Uterus (tissue), 3 donors: ENCODE measurements at regions not wholly inside any gene's neighbourhood (a gene's known extent, or its start where the extent isn't known, plus 50 kb on each side); places are given as distances from the start of the nearest gene placed in this dataset.
"Not testable (repeated sequence)": the region's sequence is repeated elsewhere in the genome, so short reads cannot be mapped to it uniquely, and the experiment has no call there.

Experiments
- DNase-seq, 2 donors: peaks; one replicate each; pipeline ENCODE4 v3.0.0-alpha.2; 2019 to 2020
- H3K27ac ChIP-seq, 2 donors: fragments of 200-600 bp; sonication (generic); 1 replicate in 1 of 2; 2 replicates in 1 of 2; pipeline ENCODE4 v1.5.1; 2016 to 2018
- H3K27me3 ChIP-seq, 2 donors: fragments of 200-600 bp; sonication (generic); one replicate each; pipeline ENCODE4 v1.5.1; 2018 to 2019; ENCODE audit warnings: control low read depth in 1 of 2
- H3K36me3 ChIP-seq, 2 donors: fragments of 200-600 bp; sonication (generic); one replicate each; pipeline ENCODE4 v1.5.1; 2019; ENCODE audit warnings: control low read depth in 1 of 2
- H3K4me1 ChIP-seq, 2 donors: fragments of 200-600 bp; sonication (generic); one replicate each; pipeline ENCODE4 v1.5.1; 2018 to 2019; ENCODE audit warnings: control low read depth in 1 of 2
- H3K4me3 ChIP-seq, 2 donors: fragments of 200-600 bp; sonication (generic); 1 replicate in 1 of 2; 2 replicates in 1 of 2; pipeline ENCODE4 v1.5.1; 2018 to 2019; ENCODE audit warnings: mild to moderate bottlenecking in 1 of 2
- H3K9me3 ChIP-seq, 2 donors: fragments of 200-600 bp; sonication (generic); one replicate each; pipeline ENCODE4 v1.5.1; 2019; ENCODE audit warnings: control low read depth in 1 of 2
- POLR2A ChIP-seq, 2 donors: fragments of 450-650 bp; IDR thresholded peaks; one replicate each; pipeline ENCODE4 v1.6.1; 2016; ENCODE audit warnings: antibody characterized with exemption in 2 of 2, mild to moderate bottlenecking in 1 of 2, moderate library complexity in 1 of 2
- intact Hi-C: fragments of 100-400 bp; cut with DNase I; formaldehyde crosslinking; loops from one replicate; pipeline ENCODE4 v1.15.1; 2023; ENCODE audit warnings: low total_unique reads
- TF ChIP-seq, protein P1 (sequence below), 4 experiments: fragments of 200-600 bp in 2 of 4; fragments of 450-650 bp in 2 of 4; sonication (generic) in 2 of 4; IDR thresholded peaks; one replicate each; pipeline ENCODE4 v1.5.1; 2016 to 2019; ENCODE audit warnings: antibody characterized with exemption in 4 of 4, mild to moderate bottlenecking in 2 of 4, moderate library complexity in 1 of 4
- donor health status: DM: yes; HTN: yes; CAD: no.

DNA sequence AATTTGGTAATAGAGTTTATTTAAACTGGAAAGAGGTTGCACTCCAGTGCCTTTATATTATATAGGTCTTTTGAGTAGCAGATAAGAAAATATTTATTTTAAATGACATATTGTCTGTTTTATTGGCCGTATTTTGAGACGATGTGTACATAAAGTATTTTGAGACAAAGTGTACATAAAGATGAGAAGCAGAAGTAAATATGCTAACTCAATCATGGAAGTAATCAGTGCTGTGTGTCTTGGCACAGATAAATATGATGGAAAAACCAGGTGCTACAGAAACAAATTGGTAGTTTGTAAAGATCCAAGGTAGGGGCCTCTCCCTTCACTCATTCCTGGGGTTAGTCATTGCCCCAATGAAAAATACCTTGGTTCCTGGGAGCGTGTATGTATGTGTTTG, 382.9 kb downstream of the DSEL start:
- no peak overlapping the region for H3K27ac ChIP-seq
- no peak for DNase-seq
- intact Hi-C loops, result no loop called here
- H3K4me3 ChIP-seq, result no peak overlapping the region
- H3K4me1 ChIP-seq, result no peaks in the 10 kb centered on the region
- no peaks in the 10 kb centered on the region for H3K27me3 ChIP-seq
- H3K9me3 ChIP-seq, result no peaks in the 10 kb centered on the region
- H3K36me3 ChIP-seq, result no peaks in the 10 kb centered on the region
- no peak for TF ChIP-seq POLR2A (IDR thresholded peaks at IDR 0.05)
- TF ChIP-seq, protein P1, sequence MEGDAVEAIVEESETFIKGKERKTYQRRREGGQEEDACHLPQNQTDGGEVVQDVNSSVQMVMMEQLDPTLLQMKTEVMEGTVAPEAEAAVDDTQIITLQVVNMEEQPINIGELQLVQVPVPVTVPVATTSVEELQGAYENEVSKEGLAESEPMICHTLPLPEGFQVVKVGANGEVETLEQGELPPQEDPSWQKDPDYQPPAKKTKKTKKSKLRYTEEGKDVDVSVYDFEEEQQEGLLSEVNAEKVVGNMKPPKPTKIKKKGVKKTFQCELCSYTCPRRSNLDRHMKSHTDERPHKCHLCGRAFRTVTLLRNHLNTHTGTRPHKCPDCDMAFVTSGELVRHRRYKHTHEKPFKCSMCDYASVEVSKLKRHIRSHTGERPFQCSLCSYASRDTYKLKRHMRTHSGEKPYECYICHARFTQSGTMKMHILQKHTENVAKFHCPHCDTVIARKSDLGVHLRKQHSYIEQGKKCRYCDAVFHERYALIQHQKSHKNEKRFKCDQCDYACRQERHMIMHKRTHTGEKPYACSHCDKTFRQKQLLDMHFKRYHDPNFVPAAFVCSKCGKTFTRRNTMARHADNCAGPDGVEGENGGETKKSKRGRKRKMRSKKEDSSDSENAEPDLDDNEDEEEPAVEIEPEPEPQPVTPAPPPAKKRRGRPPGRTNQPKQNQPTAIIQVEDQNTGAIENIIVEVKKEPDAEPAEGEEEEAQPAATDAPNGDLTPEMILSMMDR (IDR thresholded peaks at IDR 0.05), result no peak

DNA sequence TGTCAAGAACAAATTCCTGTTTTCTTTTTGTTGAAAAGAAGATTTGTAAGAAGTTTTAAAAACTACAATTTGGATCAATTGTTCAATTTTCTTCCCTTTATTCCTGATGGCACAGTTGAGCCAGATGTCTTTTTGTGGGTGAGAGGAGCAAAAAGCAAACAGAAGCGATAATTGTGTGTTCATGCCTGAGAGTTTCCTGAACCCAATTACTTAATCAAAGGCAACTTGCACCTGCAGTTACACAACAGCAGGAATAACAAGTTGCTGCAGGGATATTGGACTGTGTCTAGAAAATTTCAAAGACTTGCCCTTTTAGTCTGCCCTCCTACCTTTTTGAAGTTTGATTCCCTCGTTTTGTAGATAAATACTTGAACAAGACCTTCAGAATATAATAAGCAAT, 383.6 kb downstream of the DSEL start:
- Histone ChIP-seq H3K27me3 (no peaks in the 10 kb centered on the region), H3K9me3 (no peaks in the 10 kb centered on the region), H3K27ac (no peak overlapping the region), H3K4me1 (no peaks in the 10 kb centered on the region), H3K4me3 (no peak overlapping the region), H3K36me3 (no peaks in the 10 kb centered on the region)
- TF ChIP-seq, protein P1 (IDR thresholded peaks at IDR 0.05), result no peak
- TF ChIP-seq POLR2A (IDR thresholded peaks at IDR 0.05), result no peak
- intact Hi-C loops, result no loop called here
- DNase-seq, result no peak

DNA sequence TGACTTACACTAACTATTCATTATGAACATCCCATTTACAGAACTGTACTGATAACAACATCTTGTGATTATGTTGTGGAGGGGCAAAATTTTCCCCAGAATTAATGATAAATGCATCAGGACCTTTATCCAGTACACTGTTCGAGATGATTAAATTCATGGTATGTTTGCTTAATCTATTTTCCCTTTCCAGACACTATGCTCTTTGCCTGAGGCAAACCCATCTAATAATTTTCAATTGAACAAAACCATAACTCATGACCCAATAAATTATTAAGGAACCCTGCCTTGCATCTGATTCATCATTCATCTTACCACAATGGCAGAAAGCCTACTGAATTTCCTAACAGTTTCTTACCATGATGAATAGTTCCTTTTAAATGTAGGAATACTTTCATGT, 385.0 kb downstream of the DSEL start:
- no peak for DNase-seq
- TF ChIP-seq, protein P1 (IDR thresholded peaks at IDR 0.05), result no peak
- no peak for TF ChIP-seq POLR2A (IDR thresholded peaks at IDR 0.05)
- Histone ChIP-seq H3K9me3 (no peaks in the 10 kb centered on the region), H3K4me1 (no peaks in the 10 kb centered on the region), H3K27me3 (no peaks in the 10 kb centered on the region), H3K36me3 (no peaks in the 10 kb centered on the region), H3K4me3 (no peak overlapping the region), H3K27ac (no peak overlapping the region)
- intact Hi-C loops, result no loop called here

DNA sequence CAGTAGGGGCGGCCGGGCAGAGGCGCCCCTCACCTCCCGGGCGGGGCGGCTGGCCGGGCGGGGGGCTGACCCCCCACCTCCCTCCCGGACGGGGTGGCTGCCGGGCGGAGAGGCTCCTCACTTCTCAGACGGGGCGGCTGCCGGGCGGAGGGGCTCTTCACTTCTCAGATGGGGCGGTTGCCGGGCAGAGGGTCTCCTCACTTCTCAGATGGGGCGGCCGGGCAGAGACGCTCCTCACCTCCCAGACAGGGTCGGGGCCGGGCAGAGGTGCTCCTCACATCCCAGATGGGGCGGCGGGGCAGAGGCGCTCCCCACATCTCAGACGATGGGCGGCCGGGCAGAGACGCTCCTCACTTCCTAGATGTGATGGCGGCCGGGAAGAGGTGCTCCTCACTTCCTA, 389.8 kb downstream of the DSEL start:
- intact Hi-C loops, H3K9me3 ChIP-seq, H3K36me3 ChIP-seq, H3K27ac ChIP-seq, H3K4me3 ChIP-seq, H3K4me1 ChIP-seq, H3K27me3 ChIP-seq, DNase-seq: not testable (repeated sequence)

DNA sequence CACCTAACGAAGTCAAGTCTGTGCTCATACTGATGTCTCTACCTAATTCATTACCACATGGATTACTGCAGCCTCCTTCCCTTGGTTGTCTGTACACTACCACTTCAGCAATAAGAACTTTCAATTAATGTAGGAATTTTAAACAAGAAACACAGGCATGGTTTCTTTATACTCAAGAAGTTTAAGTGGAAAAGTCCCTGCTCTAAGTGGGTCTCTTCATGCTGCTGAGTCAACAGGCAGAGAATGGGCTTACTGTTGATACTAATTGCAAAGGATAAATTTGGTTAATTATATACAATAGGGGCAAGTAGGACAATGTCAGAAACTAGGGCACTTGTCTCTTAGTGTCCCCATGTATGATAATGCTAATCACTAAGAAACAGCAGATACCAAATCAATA, 392.6 kb downstream of the DSEL start:
- Histone ChIP-seq H3K27me3 (no peaks in the 10 kb centered on the region), H3K4me3 (no peak overlapping the region), H3K9me3 (no peaks in the 10 kb centered on the region), H3K27ac (no peak overlapping the region), H3K4me1 (no peaks in the 10 kb centered on the region), H3K36me3 (no peaks in the 10 kb centered on the region)
- DNase-seq, result no peak
- no peak for TF ChIP-seq POLR2A (IDR thresholded peaks at IDR 0.05)
- TF ChIP-seq, protein P1 (IDR thresholded peaks at IDR 0.05), result no peak
- intact Hi-C loops, result no loop called here

DNA sequence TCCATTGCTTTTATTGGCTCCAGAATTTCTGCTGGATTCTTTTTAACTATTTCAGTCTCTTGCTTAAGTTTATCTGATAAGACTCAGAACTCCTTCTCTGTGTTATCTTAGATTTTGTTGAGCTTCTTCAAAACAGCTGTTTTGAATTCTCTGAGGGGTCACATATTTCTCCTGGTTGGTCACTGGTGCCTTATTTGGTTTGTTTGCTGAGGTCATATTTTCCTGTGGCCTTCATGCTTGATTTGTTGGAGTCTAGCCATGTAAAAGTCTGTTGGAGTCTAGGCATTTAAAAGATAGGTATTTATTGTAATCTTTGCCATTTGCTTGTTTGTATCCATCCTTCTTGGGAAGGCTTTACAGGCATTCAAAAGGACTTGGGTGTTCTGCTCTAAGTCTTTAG, 398.7 kb downstream of the DSEL start:
- intact Hi-C loops, result no loop called here
- H3K27ac ChIP-seq, result no peak overlapping the region
- no peak overlapping the region for H3K4me3 ChIP-seq
- no peaks in the 10 kb centered on the region for H3K27me3 ChIP-seq
- H3K9me3 ChIP-seq, result no peaks in the 10 kb centered on the region
- no peaks in the 10 kb centered on the region for H3K36me3 ChIP-seq
- no peak for TF ChIP-seq POLR2A (IDR thresholded peaks at IDR 0.05)
- DNase-seq, result no peak
- H3K4me1 ChIP-seq, result no peaks in the 10 kb centered on the region
